Urothelium cell line (cell line): ENCODE measurements at regions not wholly inside any gene's neighbourhood (a gene's known extent, or its start where the extent isn't known, plus 50 kb on each side); places are given as distances from the start of the nearest gene placed in this dataset.
A peak's percentile ranks its signal among the peaks of the same experiment; 100 is the strongest.

ENCODE experiments used
- DNase-seq: peaks from one replicate; pipeline ENCODE4 v3.0.0; 2011; ENCODE audit warnings: low spot score, mixed read lengths
- FAIRE-seq: peaks from 2 replicates; lab custom pipeline; 2011; peaks lifted over from hg19 to GRCh38; lab: Jason Lieb, UNC

GRCh38 chr1:112040891-112041740, 51.6 kb upstream of the KCND3 start:
- FAIRE-seq (no peak), DNase-seq (no peak)

- FAIRE-seq = no peak
- no peak for DNase-seq
Observed at GRCh38 chr1:112043901-112044300, 54.4 kb upstream of the KCND3 start.

GRCh38 chr1:112044745-112045144, 55.3 kb upstream of the KCND3 start:
- FAIRE-seq = no peak
- DNase-seq = no peak

- no peak for DNase-seq
- FAIRE-seq = no peak
Observed at GRCh38 chr1:112046630-112047029, 57.2 kb upstream of the KCND3 start.

- FAIRE-seq = no peak
- no peak for DNase-seq
Observed at GRCh38 chr1:112048421-112048820, 59.0 kb upstream of the KCND3 start.

GRCh38 chr1:112054510-112054909, 65.0 kb upstream of the KCND3 start:
- FAIRE-seq = no peak

DNA sequence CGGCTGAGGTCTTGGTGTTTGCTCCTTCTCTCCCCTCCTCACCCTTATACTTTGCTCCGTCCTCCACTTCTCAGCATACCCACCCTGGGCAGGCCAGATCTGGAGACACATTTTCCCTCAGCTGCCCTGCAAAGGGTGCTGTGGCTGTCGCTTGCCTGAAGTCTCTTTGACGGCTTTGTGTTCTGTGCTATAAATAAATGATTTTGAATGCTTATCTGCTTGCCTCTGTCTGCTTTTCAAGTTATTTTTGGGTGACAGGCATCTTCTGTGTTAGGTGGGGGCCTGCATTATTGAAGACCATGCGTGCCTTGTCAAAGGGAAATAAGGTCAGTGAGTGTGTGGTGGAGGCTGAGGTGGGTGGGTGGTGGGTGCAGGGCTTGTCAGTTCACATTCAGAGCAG, 66.9 kb upstream of the KCND3 start:
- FAIRE-seq = no peak
- DNase-seq = no peak

More at GRCh38 chr1:112054510-112054909, 65.0 kb upstream of the KCND3 start:
- DNase-seq = no peak

DNA sequence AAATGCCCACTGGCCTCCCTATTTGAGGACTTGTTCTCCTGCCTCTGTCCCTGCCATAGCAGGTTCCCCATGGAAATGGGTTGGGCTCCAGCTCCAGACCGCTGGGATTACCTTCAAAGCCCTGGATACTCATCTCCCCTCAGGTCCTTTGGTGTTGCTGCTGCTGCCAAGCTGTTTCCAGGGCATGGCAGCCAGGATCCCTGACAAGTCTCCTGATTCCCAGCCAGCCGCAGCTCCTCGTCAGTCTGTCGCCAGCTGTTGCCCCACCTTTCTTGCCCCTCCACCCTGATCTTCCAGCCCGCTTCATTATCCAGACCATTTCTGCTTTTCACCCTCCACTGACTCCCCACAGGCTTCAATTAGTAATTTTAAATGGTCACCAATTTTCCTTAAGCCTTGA, 68.3 kb upstream of the KCND3 start:
- DNase-seq = no peak
- FAIRE-seq = no peak

- DNase-seq (no peak), FAIRE-seq (peak; percentile 17)
Observed at GRCh38 chr1:112058815-112059450, 69.5 kb upstream of the KCND3 start.

GRCh38 chr1:112059679-112060078, 70.2 kb upstream of the KCND3 start:
- no peak for DNase-seq
- no peak for FAIRE-seq

DNA sequence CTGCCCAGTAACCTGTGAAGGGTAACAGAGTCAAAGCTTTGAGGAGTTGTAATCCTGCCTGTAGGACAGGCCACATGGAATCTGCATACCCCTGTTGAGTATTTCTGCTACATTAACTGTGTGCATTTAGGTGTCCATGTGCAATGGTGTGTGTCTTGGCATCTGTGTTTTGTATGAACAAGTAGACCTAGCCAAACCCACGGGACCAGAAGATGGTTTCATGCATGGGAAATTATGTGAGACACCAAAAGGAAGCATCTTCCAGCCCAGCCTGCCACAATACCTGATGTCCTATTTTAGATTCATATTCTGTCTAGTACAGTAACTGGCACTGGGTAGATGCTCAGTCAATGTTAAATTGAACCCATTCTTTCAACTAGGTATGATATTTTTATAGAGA, 70.8 kb upstream of the KCND3 start:
- DNase-seq (no peak), FAIRE-seq (no peak)

- DNase-seq = no peak
- no peak for FAIRE-seq
Observed at GRCh38 chr1:112061056-112061455, 71.6 kb upstream of the KCND3 start.

DNA sequence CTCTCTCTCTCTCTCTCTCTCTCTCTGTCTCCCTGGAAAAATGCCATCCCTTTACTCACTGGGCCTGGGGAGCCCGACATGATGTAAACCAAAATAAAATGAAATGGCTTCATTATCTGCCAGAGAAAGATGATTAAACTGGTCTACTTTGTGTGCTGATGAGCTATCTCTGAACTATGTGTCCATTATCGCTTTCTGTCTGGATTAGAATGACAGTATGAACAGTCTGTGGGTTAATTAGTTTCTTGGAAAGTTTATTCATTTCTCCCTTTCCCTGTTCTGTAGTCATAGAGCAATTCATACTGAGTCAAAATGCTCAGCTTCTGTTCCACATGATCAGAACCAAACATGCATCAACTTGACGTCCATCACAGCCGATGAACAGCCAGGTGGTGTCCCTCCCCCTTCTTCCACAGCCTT, 72.4 kb upstream of the KCND3 start:
- DNase-seq = no peak
- FAIRE-seq = peak; percentile 53

DNA sequence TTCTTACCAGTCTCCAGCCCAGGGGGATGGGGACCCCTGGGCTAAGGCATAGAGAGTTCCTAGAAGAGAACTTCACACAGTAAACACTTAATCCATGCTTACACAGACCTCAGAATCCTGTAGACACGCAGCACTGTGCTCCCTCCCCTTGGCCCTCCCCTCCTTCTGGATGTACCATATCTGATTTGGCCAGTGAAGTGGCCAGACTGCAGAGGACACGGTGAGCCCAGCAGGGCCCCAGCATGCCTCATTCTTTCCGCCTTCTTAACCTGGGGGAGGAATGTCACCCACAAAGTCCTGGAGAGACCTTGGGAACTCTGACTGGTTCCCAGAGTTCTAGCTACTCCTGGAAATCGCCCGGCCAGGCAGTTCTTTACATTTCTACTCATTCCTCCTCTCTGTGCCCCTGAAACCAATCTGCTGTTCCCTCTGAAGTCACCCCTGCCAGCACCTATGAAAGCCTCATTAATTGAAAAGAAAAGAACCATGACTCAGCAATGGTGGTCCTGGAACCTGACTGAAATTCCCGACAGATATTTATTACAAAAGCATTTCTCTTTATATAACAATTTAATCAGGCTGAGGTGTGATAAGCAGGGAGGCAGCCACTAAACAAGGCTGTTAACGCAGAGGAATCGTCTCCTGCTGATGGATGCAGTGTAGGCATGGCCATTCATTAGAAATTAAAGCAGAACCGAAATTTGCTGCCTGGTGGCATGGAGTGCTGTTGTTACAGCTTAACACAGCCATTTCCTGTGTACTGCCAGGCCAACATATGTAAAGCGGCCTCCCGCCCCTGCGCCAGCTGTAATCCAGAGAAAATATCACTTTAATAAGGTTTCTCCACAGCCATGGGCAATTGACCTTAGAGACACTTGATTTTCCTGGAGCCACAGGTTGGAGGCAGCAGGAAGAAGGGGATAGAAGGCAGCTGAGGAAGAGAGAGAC, 74.6 kb upstream of the KCND3 start:
- no peak for DNase-seq
- no peak for FAIRE-seq

- DNase-seq = no peak
Observed at GRCh38 chr1:112067989-112068388, 78.5 kb upstream of the KCND3 start.

DNA sequence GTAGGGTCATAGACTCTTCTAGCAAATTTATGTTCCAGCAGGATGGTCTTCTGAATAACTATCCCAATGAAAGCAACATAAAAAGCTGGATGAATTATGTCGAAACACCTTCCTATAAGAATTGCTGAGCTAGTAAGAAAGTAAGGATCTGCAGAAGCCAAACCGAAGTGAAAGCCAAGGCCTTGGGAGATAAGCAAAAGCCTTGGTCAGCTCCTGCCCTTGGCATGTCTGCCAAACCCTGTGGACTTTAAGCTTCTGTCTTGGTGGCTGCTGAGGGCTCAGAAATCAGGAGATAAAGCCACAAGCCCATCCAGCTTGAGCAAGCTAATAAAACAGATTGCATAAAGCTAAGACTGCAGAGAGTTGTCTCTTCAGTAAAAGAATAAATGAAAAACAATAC, 81.2 kb upstream of the KCND3 start:
- DNase-seq (no peak), FAIRE-seq (no peak)

More at GRCh38 chr1:112067989-112068388, 78.5 kb upstream of the KCND3 start:
- FAIRE-seq = no peak

GRCh38 chr1:112074711-112075110, 85.2 kb upstream of the KCND3 start:
- FAIRE-seq (no peak), DNase-seq (no peak)

DNA sequence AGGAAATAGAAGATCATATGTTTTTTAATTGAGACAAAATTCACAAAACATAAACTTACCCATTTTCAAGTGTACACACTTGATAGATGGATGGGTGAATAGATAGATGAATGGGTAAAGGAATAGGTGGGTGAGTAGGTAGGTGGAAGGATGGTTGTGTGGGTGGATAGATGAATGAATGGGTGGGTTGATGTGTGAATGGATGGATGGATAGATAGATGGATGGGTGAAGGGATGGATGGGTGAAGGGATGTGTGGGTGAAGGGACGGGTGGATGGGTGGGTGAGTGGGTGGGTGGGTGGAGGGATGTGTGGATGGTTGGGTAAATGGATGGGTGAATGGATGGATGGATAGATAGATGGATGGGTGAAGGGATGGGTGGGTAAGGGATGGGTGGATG, 86.1 kb upstream of the KCND3 start:
- DNase-seq (no peak), FAIRE-seq (no peak)

- no peak for FAIRE-seq
- no peak for DNase-seq
Observed at GRCh38 chr1:112079446-112079845, 90.0 kb upstream of the KCND3 start.

GRCh38 chr1:112083487-112083886, 94.0 kb upstream of the KCND3 start:
- FAIRE-seq (no peak), DNase-seq (no peak)

- no peak for FAIRE-seq
Observed at GRCh38 chr1:112092656-112093371, 103.3 kb upstream of the KCND3 start.

More at GRCh38 chr1:112092656-112093371, 103.3 kb upstream of the KCND3 start:
- no peak for DNase-seq
